Peyer's patch (tissue), 4 donors: ENCODE measurements at regions not wholly inside any gene's neighbourhood (a gene's known extent, or its start where the extent isn't known, plus 50 kb on each side); places are given as distances from the start of the nearest gene placed in this dataset.

Experiments
- POLR2A ChIP-seq, 2 donors: fragments of 450-650 bp; IDR thresholded peaks; one replicate each; pipeline ENCODE4 v1.5.1; 2017; ENCODE audit warnings: antibody characterized with exemption in 2 of 2, mild to moderate bottlenecking in 2 of 2, moderate library complexity in 2 of 2
- TF ChIP-seq, protein P1 (sequence below), 6 experiments: fragments of 450-650 bp in 4 of 6; fragments of 200-600 bp in 2 of 6; sonication (generic) in 1 of 6; IDR thresholded peaks; one replicate each; pipeline ENCODE4 v1.5.1; 2017 to 2019; ENCODE audit warnings: antibody characterized with exemption in 6 of 6, mild to moderate bottlenecking in 3 of 6, moderate library complexity in 1 of 6

DNA sequence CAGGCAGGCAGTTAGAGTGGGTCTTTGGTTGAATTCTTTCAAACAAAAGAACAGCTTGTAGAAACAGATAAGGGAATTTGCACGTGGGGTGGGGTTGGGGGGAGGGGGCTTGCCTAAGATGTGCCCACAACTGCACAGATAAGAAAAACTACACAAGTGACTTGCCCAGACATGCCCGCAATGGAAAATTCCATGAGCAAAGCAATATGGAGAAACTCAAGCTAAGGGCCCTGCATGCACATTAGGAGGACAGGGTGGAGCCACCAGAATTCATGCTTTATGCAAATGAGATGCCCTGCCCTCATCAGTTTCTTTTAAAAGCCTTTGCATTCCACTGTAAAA lies 755.6 kb upstream of the MIR17HG start:
- TF ChIP-seq, protein P1, sequence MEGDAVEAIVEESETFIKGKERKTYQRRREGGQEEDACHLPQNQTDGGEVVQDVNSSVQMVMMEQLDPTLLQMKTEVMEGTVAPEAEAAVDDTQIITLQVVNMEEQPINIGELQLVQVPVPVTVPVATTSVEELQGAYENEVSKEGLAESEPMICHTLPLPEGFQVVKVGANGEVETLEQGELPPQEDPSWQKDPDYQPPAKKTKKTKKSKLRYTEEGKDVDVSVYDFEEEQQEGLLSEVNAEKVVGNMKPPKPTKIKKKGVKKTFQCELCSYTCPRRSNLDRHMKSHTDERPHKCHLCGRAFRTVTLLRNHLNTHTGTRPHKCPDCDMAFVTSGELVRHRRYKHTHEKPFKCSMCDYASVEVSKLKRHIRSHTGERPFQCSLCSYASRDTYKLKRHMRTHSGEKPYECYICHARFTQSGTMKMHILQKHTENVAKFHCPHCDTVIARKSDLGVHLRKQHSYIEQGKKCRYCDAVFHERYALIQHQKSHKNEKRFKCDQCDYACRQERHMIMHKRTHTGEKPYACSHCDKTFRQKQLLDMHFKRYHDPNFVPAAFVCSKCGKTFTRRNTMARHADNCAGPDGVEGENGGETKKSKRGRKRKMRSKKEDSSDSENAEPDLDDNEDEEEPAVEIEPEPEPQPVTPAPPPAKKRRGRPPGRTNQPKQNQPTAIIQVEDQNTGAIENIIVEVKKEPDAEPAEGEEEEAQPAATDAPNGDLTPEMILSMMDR (IDR thresholded peaks at IDR 0.05): no peak
- TF ChIP-seq POLR2A (IDR thresholded peaks at IDR 0.05): no peak
